ENCODE measurements at regions not wholly inside any gene's neighbourhood (a gene's known extent, or its start where the extent isn't known, plus 50 kb on each side); places are given as distances from the start of the nearest gene placed in this dataset.
"Not testable (repeated sequence)": the region's sequence is repeated elsewhere in the genome, so short reads cannot be mapped to it uniquely, and the experiment has no call there.

DNA sequence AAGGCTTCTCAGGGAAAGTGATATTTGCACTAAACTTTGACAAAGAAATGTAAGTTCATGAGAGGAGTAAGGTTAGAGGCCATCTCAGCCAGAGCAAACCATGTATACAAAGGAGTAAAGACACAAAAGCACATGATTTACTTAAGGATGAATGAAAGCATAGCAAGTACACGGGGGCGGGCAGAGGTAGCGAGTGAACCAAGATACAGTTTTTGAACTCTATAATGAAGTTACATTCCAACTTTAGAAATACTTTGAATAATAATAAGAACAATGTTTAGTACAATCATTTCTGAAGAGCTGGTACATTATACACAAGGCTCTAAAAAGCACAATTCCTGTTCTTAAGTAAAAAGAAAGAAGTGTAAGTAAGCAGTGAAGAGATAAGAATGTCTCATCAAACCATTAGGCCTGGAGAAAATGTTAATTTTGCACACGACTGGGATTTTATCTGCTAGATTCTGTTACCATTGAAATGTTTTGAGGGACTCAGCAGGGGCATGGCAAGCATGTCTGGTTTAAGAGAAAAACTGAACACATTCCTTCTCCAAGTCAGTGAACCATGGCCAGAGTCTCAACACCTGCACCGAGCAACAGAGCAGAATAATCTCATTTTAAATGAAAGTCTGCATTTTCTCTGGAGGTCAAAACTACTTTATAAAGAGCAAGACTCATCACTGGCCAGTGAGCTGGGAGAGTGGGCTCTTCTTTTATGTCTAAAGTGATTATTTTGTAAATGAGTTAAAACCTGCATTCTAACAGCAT, 147.6 kb upstream of the TRPM3 start:
- no peaks in the 10 kb centered on the region for H3K36me3 Mint-ChIP-seq
- H3K4me1 Mint-ChIP-seq: no peaks in the 10 kb centered on the region
- no peak overlapping the region for H3K27ac Mint-ChIP-seq
- H3K27me3 Mint-ChIP-seq: peaks cover 9 to 14% (median 13%) of the 10 kb centered on the region in 3 donors
- ATAC-seq (ENCODE audit: low read depth in 2 of 2) (no peak), DNase-seq (no peak)
- H3K9me3 Mint-ChIP-seq: no peaks in the 10 kb centered on the region
- no peak overlapping the region for H3K4me3 Mint-ChIP-seq

DNA sequence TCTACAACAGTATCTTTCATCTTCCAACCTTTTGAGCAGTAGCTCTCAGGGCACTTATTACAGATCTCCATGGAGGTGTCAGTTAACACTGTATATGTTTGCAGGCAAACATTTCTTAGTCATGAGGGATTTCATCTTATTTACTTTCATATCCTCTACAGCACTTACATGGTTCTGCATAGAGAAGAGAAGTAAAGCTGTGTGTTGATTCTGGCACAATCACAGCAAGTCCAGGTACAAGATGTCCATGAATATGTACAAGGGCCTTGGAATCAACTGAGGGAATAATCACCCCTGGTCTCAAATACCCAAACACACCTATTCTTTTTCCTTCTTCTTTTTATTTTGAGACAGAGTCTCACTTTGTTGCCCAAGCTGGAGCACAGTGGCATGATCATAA, 142.0 kb upstream of the TRPM3 start:
- no peak for ATAC-seq (ENCODE audit: low read depth in 2 of 2)
- no peaks in the 10 kb centered on the region for H3K4me1 Mint-ChIP-seq
- H3K9me3 Mint-ChIP-seq: peaks cover 0 to 24% (median 10%) of the 10 kb centered on the region in 7 donors
- DNase-seq: no peak
- no peaks in the 10 kb centered on the region for H3K36me3 Mint-ChIP-seq
- peaks cover 9 to 21% (median 16%) of the 10 kb centered on the region in 3 donors for H3K27me3 Mint-ChIP-seq
- H3K27ac Mint-ChIP-seq: no peak overlapping the region
- H3K4me3 Mint-ChIP-seq: no peak overlapping the region

DNA sequence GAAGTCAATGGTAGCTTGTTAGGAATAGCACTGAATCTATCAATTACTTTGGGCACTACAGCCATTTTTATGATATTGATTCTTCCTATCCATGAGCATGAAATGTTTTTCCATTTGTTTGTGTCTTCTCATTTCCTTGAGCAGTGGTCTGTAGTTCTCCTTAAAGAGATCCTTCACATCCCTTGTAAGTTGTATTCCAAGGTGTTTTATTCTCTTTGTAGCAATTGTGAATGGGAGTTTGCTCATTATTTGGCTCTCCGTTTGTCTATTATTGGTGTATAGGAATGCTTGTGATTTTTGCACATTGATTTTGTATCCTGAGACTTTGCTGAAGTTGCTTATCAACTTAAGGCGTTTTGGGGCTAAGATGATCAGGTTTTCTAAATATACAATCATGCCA, 139.0 kb upstream of the TRPM3 start:
- H3K36me3 Mint-ChIP-seq; DNase-seq; H3K27ac Mint-ChIP-seq; H3K4me1 Mint-ChIP-seq; ATAC-seq (ENCODE audit: low read depth in 2 of 2); H3K4me3 Mint-ChIP-seq: not testable (repeated sequence)
- peaks cover 0 to 11% (median 5%) of the 10 kb centered on the region in 3 donors for H3K27me3 Mint-ChIP-seq
- peaks cover 0 to 24% (median 10%) of the 10 kb centered on the region in 7 donors for H3K9me3 Mint-ChIP-seq

DNA sequence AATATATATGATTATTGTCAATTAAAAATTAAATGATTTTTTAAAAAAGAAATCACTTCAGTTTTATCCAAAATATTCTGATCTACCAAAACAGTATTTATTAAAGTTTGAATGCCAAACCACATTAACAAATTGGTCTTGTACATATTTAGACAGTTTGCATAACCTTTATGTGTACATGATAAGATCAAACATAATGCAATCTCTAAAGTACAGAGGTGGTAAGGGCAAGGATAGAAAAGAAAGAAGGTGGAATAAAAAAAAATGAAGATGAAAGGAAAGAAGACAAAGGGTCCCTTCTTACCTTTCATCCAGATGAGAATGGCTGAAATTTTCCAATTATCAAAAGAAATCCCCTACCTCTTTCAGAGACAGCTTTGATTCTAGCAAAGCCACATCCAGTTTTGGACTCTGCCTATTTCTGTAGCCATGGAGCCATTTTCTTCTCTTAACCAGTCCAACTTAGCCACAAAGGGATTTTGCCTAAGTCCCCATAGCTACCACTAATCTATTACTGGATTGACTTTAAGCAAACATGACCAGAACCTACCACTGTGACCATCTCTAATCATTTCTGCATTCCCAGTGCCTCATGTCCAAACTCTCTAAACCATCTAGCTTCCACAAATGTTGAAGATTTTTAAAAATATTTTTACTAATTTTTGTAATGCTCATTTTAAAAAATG, 133.3 kb upstream of the TRPM3 start:
- no peaks in the 10 kb centered on the region for H3K4me1 Mint-ChIP-seq
- H3K27ac Mint-ChIP-seq: no peak overlapping the region
- H3K27me3 Mint-ChIP-seq: peaks cover 6 to 21% (median 9%) of the 10 kb centered on the region in 3 donors
- peaks cover 0 to 9% (median 5%) of the 10 kb centered on the region in 7 donors for H3K9me3 Mint-ChIP-seq
- DNase-seq (no peak), ATAC-seq (ENCODE audit: low read depth in 2 of 2) (no peak)
- no peak overlapping the region for H3K4me3 Mint-ChIP-seq
- H3K36me3 Mint-ChIP-seq: no peaks in the 10 kb centered on the region

DNA sequence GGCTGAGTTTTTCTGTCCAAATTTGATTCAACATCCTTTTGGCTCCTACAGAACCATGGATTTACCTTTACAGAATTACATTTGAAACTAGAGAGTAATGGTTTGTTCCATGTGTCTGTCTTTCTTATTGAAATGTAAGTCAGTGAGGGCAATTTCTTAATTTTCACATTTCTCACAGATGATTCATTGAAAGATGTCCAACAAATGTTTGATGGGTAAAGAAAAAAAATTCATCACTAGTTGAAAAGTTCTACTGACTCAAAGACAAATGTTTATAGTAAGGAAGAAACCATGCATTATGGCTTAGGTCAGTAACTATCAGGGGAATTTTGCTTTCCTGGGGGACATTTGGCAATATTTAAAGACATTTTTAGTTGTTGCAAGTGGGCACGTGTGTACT, 131.6 kb upstream of the TRPM3 start:
- Mint-ChIP-seq H3K36me3 (no peaks in the 10 kb centered on the region), H3K27ac (no peak overlapping the region), H3K27me3 (peaks cover 6 to 17% (median 9%) of the 10 kb centered on the region in 3 donors), H3K9me3 (peaks cover 0 to 3% (median 0%) of the 10 kb centered on the region in 7 donors), H3K4me1 (no peaks in the 10 kb centered on the region), H3K4me3 (no peak overlapping the region)
- no peak for DNase-seq
- ATAC-seq (ENCODE audit: low read depth in 2 of 2): no peak

DNA sequence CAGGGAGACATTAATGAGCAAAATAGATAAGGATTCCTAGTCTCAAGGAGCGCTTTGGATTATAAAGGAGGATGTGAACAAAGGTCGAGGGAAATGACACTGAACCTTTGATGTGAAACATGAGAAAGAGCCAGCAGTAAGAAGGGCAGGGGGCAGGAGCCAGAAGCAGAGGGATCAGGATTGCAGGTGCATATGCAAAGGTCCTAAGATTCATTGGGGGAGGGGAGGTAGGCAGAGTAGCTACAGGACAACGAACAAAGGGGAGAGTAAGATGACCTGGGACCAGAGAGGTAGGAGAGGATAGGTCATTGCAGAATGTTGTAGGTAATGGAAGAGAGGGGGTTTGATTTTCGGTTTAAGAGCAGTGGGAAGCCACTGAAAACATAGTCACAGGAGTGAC, 129.2 kb upstream of the TRPM3 start:
- no peaks in the 10 kb centered on the region for H3K36me3 Mint-ChIP-seq
- ATAC-seq (ENCODE audit: low read depth in 2 of 2): no peak
- no peak overlapping the region for H3K27ac Mint-ChIP-seq

DNA sequence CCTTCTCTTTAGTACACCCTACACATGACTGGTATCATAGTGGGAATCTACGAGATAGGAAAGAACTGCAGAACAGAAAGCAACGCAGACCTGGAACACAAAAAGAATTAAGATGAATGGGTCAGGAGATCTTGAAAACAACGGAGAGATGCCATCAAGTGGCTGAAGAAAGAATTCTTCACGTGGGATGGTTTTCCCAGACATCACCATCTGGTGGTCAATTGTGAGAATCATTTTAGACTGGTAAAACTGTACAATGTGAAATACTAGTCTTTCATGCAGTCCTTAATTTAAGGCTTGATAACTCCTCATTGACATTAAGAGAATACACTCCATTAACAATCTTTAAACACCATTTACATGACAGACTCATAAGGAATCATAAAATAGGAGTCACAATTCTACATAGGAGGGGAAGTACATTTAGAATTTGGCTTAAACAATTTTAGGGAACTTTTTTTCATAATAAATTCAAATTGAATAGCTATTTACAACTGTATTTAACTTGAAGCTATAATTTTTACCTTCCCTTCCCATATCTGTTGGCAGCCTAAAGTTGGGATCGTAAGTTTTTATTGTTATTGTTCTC, 128.4 kb upstream of the TRPM3 start:
- H3K4me3 Mint-ChIP-seq: no peak overlapping the region
- peaks cover 6 to 13% (median 9%) of the 10 kb centered on the region in 3 donors for H3K27me3 Mint-ChIP-seq
- peaks cover 0 to 3% (median 0%) of the 10 kb centered on the region in 7 donors for H3K9me3 Mint-ChIP-seq
- H3K4me1 Mint-ChIP-seq: no peaks in the 10 kb centered on the region
- no peak overlapping the region for H3K27ac Mint-ChIP-seq
- ATAC-seq (ENCODE audit: low read depth in 2 of 2) (no peak), DNase-seq (no peak)
- no peaks in the 10 kb centered on the region for H3K36me3 Mint-ChIP-seq

More for the DNA sequence above, 129.2 kb upstream of the TRPM3 start:
- H3K9me3 Mint-ChIP-seq: peaks cover 0 to 3% (median 0%) of the 10 kb centered on the region in 7 donors
- DNase-seq: no peak
- H3K4me1 Mint-ChIP-seq: no peaks in the 10 kb centered on the region
- peaks cover 6 to 17% (median 9%) of the 10 kb centered on the region in 3 donors for H3K27me3 Mint-ChIP-seq
- no peak overlapping the region for H3K4me3 Mint-ChIP-seq

DNA sequence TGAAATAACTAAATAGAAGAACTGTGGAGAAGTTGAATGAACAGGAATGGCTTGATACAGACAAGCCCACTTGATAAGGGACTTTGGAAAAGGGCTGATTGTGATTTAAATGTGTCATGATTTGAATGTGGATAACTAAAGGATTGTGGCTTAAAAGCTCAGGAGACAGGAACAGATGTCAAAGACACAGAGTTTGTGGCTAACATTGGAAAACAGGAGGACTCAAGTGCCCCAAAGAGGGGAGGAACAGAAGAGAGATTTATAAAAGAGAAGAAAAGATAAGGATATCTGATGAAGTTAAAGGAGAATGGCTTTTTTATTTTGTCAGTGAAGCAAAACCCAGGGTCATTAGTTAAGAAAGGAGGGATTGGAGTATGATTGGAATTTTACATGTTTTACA, 124.2 kb upstream of the TRPM3 start:
- DNase-seq (no peak), ATAC-seq (ENCODE audit: low read depth in 2 of 2) (no peak)
- Mint-ChIP-seq H3K27ac (peak overlapping the region in 1 of 6 donors; percentile 0), H3K36me3 (no peaks in the 10 kb centered on the region), H3K4me3 (no peak overlapping the region), H3K4me1 (no peaks in the 10 kb centered on the region), H3K27me3 (peaks cover 0 to 9% (median 4%) of the 10 kb centered on the region in 3 donors), H3K9me3 (no peaks in the 10 kb centered on the region)

DNA sequence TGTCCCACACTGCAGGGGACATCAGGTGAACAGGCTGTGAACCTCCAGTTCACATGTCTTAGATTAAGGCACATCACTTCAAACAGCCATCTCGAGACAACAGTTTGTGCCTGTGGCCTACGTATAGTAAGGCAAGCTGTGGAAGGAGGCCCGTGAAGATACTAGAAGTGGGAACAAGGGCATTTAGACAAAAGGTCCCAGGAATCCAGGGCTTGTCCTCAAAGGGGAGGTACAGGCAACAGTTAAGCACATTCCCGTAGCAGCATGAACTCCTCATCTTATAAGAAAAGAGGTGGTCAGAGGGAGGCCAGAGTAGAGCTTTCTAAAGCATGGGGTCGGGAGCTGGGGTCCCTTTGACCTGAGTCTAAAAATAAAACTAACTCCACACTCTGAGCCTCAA, 122.5 kb upstream of the TRPM3 start:
- ATAC-seq (ENCODE audit: low read depth in 2 of 2): no peak
- Mint-ChIP-seq H3K27me3 (no peaks in the 10 kb centered on the region), H3K4me1 (no peaks in the 10 kb centered on the region), H3K4me3 (no peak overlapping the region), H3K27ac (no peak overlapping the region), H3K9me3 (no peaks in the 10 kb centered on the region), H3K36me3 (no peaks in the 10 kb centered on the region)
- no peak for DNase-seq

DNA sequence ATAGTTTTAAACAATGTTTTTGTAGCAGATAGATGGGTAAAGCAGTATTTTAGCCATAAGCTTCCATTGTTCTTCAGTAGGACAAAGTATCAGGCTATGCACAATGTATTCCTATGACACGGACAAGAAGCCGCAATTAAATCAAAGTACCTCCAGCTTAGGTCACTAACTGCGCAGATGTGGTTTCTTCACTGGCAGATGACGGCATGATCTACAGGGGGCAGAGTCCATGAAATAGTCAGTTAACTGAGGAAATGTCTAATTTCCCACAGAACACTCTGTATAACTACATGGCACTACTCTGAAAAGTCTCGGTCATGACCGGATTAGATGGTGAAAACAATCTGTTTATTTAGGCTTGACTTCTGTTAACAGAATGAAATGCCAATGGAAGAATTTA, 120.7 kb upstream of the TRPM3 start:
- DNase-seq: no peak
- H3K27me3 Mint-ChIP-seq: no peaks in the 10 kb centered on the region
- no peaks in the 10 kb centered on the region for H3K9me3 Mint-ChIP-seq
- H3K4me3 Mint-ChIP-seq: no peak overlapping the region
- no peaks in the 10 kb centered on the region for H3K36me3 Mint-ChIP-seq
- H3K27ac Mint-ChIP-seq: no peak overlapping the region
- no peaks in the 10 kb centered on the region for H3K4me1 Mint-ChIP-seq
- ATAC-seq (ENCODE audit: low read depth in 2 of 2): no peak

DNA sequence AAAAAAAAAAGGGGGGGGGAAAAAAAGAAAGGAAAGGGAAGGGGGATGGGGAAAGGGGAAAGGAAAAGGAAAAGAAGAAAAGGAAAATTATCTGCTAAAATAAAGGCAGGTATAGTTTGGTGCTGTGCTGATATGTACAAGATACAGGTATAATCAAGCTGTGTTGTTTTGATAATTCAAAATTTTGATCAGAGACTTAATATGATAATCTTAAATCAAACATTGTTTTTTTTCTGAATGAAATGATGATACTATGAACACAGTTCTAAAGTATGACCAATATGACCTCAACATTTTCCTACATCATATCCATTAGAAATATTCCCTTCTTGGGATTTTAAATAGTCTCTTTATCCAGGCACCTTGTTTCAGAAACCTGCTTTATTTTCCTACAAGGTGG, 115.6 kb upstream of the TRPM3 start:
- Mint-ChIP-seq H3K27me3 (peaks cover 0 to 15% (median 4%) of the 10 kb centered on the region in 3 donors), H3K4me3 (no peak overlapping the region), H3K27ac (no peak overlapping the region), H3K36me3 (no peaks in the 10 kb centered on the region), H3K4me1 (no peaks in the 10 kb centered on the region), H3K9me3 (peaks cover 0 to 8% (median 0%) of the 10 kb centered on the region in 7 donors)
- DNase-seq: no peak
- no peak for ATAC-seq (ENCODE audit: low read depth in 2 of 2)

DNA sequence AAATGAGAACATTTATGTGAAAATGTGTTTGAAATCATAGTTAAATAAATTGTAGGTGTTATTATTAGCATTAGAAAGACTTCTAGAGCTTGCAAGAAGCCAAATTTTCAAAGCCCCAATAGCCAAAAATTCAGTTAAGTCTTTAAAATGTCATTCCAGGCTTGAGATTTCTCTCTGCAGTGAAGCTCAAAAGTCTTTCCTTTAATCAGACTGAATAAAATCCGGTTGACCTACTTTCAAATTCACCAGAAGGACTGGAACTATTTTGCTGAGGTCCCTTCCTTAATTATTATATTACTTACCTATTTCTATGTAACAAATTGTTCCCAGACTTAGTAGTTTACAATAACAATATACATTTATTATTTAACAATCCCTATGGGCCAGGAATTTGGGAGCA, 112.2 kb upstream of the TRPM3 start:
- peaks cover 0 to 15% (median 4%) of the 10 kb centered on the region in 3 donors for H3K27me3 Mint-ChIP-seq
- H3K36me3 Mint-ChIP-seq: no peaks in the 10 kb centered on the region
- H3K9me3 Mint-ChIP-seq: peaks cover 0 to 8% (median 0%) of the 10 kb centered on the region in 7 donors
- no peak overlapping the region for H3K4me3 Mint-ChIP-seq
- no peak for DNase-seq
- no peaks in the 10 kb centered on the region for H3K4me1 Mint-ChIP-seq
- no peak overlapping the region for H3K27ac Mint-ChIP-seq
- ATAC-seq (ENCODE audit: low read depth in 2 of 2): no peak

DNA sequence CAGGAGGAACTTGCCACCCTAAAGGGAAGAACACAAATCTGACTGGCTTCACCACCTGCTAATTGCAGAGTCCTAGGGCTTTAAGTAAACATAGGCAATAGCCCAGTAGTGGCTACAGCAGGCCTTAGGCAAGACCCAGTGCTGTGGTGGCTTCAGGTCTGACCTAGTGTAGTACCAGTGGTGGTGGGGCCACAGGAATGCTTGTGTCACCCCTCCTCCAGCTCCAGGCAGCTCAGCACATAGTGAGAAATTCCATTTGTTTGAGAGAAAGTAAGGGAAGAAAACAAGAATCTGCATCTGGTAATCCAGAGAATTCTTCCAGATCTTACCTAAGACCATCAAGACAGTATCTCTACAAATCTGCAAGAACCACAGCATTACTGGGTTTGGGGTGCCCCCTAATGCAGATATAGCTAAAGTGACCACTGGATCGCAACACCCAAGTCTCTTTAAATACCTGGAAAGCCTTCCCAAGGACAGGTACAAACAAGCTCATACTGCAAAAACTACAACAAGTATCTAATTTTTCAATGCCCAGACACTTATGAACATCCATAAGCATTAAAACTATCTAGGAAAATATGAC, 102.6 kb upstream of the TRPM3 start:
- Mint-ChIP-seq H3K4me3 (no peak overlapping the region), H3K27me3 (peaks cover 0 to 10% (median 5%) of the 10 kb centered on the region in 3 donors), H3K27ac (no peak overlapping the region), H3K36me3 (no peaks in the 10 kb centered on the region), H3K9me3 (peaks cover 0 to 4% (median 0%) of the 10 kb centered on the region in 7 donors), H3K4me1 (no peaks in the 10 kb centered on the region)
- DNase-seq: no peak
- no peak for ATAC-seq (ENCODE audit: low read depth in 2 of 2)

Measured in naive B cell (primary cell).